ENCODE measurements at regions not wholly inside any gene's neighbourhood (a gene's known extent, or its start where the extent isn't known, plus 50 kb on each side); places are given as distances from the start of the nearest gene placed in this dataset.

DNA sequence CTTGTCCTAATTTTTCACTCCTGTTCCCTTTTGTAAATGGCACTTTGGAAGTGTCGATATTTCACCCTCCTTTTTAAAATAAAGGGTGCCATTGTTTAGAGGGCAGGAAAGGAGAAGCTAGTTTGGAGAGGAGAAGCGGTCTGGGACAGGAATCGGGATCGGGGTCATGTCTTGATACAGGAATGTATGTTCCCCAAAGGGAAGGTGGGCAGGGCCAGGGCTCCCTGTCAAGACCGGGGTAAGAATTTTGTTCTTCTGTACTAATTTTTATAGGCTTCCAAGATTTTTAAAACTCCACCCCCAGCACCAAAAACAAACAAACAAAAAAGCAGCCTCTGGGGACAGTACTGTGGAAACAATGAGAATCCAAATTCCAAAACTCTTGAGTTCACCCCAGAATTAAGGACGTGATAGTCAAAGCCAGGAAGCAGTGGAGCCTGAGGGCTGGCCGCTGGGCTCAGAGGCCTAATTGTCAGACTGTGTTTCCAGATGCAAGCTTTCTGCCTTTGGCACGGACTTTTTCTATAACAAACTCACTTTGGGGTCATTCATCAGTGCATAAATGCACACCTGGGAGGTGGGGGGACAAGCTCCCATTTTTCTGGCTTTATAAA lies 250.4 kb upstream of the SIX2 start:
- Histone ChIP-seq H3K9ac (ENCODE audit: low read depth, low read length) (no peak overlapping the region), H3K36me3 (ENCODE audit: insufficient read depth, low read length) (no peaks in the 10 kb centered on the region), H3K4me1 (ENCODE audit: insufficient read depth, low read length) (peaks cover 37% of the 10 kb centered on the region), H3K9me3 (ENCODE audit: control insufficient read depth, insufficient read depth, low read length) (no peaks in the 10 kb centered on the region; the same call in 1 of the 2 replicates)

DNA sequence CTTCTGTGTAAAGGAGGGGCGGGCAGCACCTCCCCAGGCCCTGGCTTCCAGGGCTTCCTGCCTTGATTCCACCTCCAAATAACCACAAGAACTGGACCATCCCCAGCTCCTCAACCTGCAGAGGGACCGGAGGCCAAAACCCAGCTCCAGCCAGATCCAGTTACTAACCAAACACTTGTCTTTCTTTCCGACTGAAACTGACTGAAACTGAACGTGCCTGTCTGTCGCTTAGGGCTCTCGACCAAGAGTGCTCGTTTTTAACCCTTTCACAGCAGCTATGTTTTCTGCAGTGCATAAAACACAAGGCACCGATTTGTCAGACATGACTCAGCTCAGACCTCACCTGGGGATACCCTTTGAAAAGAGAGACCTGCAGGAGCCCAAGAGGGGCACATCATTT lies 249.9 kb upstream of the SIX2 start:
- Histone ChIP-seq H3K4me1 (ENCODE audit: insufficient read depth, low read length) (peaks cover 37% of the 10 kb centered on the region), H3K9me3 (ENCODE audit: control insufficient read depth, insufficient read depth, low read length) (no peaks in the 10 kb centered on the region; the same call in 1 of the 2 replicates), H3K9ac (ENCODE audit: low read depth, low read length) (no peak overlapping the region), H3K36me3 (ENCODE audit: insufficient read depth, low read length) (no peaks in the 10 kb centered on the region)

DNA sequence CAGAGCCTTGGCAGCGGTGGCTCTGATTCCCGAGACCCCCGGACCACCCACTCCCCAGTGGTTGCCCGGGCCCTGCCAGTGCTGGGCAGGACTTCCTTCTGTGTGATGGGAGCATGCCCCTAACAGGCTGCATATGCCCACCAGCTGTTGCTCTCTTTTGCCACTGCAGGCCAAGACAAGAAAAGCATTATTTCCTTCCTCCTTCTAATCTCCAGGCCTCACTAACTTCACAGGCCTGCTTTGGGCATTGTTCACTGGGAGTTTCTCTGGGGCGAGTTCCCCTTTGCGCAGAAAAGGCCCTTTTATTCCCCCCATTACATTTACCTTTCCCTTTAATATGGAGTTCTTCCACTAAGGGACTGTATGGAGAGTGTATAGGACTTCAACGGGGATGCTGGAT lies 249.1 kb upstream of the SIX2 start:
- H3K9me3 ChIP-seq (ENCODE audit: control insufficient read depth, insufficient read depth, low read length): no peaks in the 10 kb centered on the region; the same call in 1 of the 2 replicates
- H3K36me3 ChIP-seq (ENCODE audit: insufficient read depth, low read length): no peaks in the 10 kb centered on the region
- peaks cover 37% of the 10 kb centered on the region for H3K4me1 ChIP-seq (ENCODE audit: insufficient read depth, low read length)
- no peak overlapping the region for H3K9ac ChIP-seq (ENCODE audit: low read depth, low read length)

DNA sequence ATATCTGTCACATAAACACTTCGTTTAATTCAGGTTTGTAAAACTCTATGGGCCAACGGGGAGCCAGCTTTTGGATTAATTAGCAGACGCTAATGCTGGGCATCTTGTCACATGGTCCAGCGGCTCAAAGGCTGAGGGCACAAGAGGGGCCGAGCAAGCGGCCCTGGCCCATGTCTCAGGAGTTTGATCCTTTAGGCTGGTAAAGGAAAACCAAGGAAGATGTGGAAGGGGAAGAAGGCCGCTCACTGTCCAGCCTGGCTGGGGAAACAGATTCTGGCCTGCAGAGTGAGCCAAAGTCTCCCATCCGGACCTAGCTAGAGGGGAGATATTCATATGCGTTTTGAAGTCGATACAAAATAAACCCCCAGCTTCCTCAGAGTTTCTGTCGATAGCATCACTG lies 248.6 kb upstream of the SIX2 start:
- peaks cover 37% of the 10 kb centered on the region for H3K4me1 ChIP-seq (ENCODE audit: insufficient read depth, low read length)
- no peaks in the 10 kb centered on the region for H3K36me3 ChIP-seq (ENCODE audit: insufficient read depth, low read length)
- H3K9ac ChIP-seq (ENCODE audit: low read depth, low read length): no peak overlapping the region
- H3K9me3 ChIP-seq (ENCODE audit: control insufficient read depth, insufficient read depth, low read length): no peaks in the 10 kb centered on the region; the same call in 1 of the 2 replicates

DNA sequence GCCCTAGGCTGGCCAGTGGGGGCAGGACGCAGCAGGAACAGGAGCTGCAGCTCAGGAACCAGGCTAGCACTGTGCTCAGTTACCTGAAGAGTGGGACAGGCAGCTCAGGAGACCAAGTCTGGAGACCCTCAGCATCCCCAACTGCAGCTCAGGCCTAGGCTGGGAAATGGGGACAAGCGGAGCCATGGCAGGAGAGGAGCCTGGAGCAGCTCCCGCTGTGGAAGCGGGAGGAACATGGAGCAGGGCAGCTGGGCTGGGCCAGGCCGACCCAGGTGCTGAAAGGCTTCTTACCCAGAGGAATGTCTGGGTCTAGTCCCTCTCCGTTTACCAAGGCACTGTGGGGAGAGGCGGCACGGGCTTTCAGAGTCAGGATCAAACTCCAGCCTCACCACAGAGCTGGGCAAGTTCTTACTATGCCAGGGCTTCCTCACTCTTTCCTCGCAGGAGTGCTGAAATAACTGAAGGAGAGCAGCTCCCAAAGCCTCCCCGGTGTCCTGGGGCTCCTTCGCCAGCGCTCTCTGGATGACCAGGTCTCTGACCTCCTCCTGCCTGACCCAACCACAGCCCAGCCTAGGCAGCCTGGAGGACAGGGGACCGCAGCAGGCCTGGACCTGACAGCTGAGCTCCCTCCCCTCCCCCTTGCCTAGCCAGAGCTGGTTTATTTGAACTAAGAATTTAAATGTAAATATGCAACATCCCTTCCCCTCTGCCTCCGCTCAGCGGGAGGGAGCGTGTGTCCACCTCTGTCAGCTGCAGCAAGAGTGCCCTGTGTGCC lies 247.8 kb upstream of the SIX2 start:
- Histone ChIP-seq H3K9ac (ENCODE audit: low read depth, low read length) (no peak overlapping the region), H3K9me3 (ENCODE audit: control insufficient read depth, insufficient read depth, low read length) (no peaks in the 10 kb centered on the region; the same call in 1 of the 2 replicates), H3K4me1 (ENCODE audit: insufficient read depth, low read length) (peaks cover 37% of the 10 kb centered on the region), H3K36me3 (ENCODE audit: insufficient read depth, low read length) (no peaks in the 10 kb centered on the region)

DNA sequence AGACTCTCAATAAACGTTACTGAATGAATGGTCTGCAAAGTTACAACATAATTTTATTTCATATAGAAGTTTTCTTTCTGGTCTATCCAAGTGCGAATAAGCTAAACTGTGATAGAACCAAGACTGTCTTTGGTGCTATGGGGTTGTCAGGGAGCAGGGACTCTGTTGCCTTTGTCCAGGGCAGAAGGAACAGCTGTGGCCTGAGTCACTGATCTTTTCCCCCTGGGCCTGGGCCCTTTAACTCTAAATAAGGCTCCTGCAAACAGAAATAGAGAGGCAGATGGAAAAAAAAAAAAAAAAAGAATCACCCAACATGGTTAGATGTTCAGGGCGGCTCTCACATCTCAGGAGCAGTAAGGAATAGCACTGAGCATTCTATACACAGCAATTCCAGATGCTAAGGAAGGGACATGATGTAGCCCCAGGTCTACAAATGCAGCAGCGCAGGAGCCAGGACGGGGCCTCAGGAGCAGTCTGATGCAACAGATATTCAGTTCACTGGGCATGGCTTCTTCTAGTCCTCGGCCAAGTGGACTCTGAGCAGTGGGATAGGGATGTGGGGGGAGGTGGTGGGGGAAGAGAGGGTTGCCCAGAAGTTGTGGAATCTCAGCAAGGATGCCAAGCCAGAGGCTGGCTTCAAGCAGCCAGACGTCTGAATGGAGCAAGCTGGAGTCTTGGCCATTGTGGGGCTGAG lies 247.1 kb upstream of the SIX2 start:
- Histone ChIP-seq H3K36me3 (ENCODE audit: insufficient read depth, low read length) (no peaks in the 10 kb centered on the region), H3K9me3 (ENCODE audit: control insufficient read depth, insufficient read depth, low read length) (no peaks in the 10 kb centered on the region), H3K4me1 (ENCODE audit: insufficient read depth, low read length) (peaks cover 37% of the 10 kb centered on the region), H3K9ac (ENCODE audit: low read depth, low read length) (no peak overlapping the region)

DNA sequence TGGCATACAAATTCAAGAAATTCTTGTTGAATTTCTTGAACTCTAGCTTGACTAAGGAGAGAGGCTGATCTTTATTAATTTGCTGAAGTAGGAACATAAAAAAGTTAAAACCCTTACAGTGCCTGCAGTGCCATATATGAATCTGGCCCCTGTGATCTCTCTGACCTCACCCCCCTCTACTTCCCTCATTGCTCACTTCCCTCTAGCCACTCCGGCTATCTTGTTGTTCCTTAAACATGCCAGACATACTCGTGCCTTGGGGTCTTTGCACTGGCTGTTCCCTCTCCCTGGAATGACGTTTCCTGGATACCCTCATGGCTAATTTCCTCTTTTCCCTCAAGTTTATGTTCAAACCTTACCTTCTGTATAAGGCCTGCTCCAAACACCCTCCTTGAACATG lies 246.3 kb upstream of the SIX2 start:
- Histone ChIP-seq H3K36me3 (ENCODE audit: insufficient read depth, low read length) (no peaks in the 10 kb centered on the region), H3K4me1 (ENCODE audit: insufficient read depth, low read length) (peaks cover 37% of the 10 kb centered on the region), H3K9ac (ENCODE audit: low read depth, low read length) (no peak overlapping the region), H3K9me3 (ENCODE audit: control insufficient read depth, insufficient read depth, low read length) (no peaks in the 10 kb centered on the region)

DNA sequence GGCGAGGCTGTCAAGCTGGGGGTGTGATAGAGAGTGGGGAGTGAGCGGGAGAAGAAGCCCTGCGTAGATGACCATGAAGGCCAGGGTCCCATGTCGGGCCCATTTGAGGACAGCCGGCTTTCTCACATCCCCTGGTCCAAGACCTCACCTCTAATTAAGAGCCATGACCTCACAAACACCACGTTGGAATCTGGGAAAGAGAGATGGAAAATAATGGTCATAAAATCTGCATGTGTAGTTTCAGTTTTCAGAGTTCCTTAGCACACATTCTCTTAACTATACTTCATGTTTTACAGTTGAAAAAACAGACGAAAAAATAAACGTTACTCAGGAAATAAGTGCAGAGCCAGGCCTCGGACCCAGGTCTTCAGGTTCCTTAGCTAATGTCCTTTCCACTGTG lies 244.8 kb upstream of the SIX2 start:
- H3K9ac ChIP-seq (ENCODE audit: low read depth, low read length): no peak overlapping the region
- H3K4me1 ChIP-seq (ENCODE audit: insufficient read depth, low read length): peaks cover 23% of the 10 kb centered on the region
- H3K9me3 ChIP-seq (ENCODE audit: control insufficient read depth, insufficient read depth, low read length): no peaks in the 10 kb centered on the region
- no peaks in the 10 kb centered on the region for H3K36me3 ChIP-seq (ENCODE audit: insufficient read depth, low read length)

DNA sequence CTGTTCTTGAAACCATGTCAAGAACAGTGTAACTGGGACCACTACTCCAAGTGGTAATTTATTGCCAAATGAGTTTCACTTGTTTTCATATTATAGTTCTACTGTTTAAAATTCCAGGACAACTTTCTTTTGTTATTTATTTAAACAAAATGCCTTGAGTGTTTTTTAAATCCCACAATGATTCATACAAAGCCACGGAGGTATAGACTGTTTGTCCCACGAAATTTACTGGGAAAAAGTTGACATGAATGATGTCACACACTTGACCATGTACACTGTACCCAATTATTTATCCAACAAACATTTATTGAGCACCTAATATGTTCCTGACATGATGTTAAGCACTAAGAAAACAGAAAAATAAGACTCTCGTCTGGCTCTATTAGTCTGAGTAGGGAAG lies 243.9 kb upstream of the SIX2 start:
- no peaks in the 10 kb centered on the region for H3K9me3 ChIP-seq (ENCODE audit: control insufficient read depth, insufficient read depth, low read length)
- H3K36me3 ChIP-seq (ENCODE audit: insufficient read depth, low read length): no peaks in the 10 kb centered on the region
- H3K9ac ChIP-seq (ENCODE audit: low read depth, low read length): no peak overlapping the region
- H3K4me1 ChIP-seq (ENCODE audit: insufficient read depth, low read length): peaks cover 17% of the 10 kb centered on the region

DNA sequence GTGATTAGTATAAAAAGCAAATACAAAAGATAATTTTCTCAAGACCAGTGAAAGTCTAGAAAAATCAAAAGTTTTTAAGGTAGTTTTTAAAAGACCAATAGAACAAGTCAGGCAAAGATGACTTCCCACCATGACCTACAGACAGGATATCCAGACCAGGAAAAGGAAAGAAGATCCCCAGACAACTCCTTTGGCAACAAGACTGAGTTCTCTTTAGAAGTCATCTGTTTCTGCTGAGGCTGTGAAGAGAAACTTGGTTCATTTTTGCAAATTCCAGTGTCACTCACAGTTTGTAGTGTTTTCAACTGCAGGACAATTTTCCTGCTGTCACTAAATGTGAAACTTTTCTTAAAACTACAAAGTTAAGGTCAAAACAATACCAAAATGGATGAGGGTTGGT lies 240.9 kb upstream of the SIX2 start:
- Histone ChIP-seq H3K9ac (ENCODE audit: low read depth, low read length) (no peak overlapping the region), H3K36me3 (ENCODE audit: insufficient read depth, low read length) (no peaks in the 10 kb centered on the region), H3K4me1 (ENCODE audit: insufficient read depth, low read length) (no peaks in the 10 kb centered on the region), H3K9me3 (ENCODE audit: control insufficient read depth, insufficient read depth, low read length) (no peaks in the 10 kb centered on the region)

DNA sequence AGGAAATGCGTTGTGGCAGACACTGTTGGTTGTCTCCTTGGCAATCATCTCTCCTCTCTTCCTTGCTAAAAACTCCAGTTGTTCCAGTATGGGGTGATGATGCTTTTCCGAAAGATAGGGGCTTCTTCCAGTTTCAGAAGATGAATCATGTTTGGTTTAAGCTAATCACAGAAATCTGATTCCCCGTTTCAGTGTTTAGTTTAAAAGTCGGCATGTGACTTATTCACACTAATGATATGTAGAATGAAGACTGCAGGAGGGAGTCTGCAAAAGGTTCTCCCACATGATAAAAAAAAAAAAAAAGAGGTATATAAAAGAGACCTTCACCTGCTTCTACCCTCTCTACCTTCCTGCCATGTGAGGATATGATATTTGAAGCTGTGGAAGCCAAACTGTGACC lies 239.0 kb upstream of the SIX2 start:
- Histone ChIP-seq H3K9me3 (ENCODE audit: control insufficient read depth, insufficient read depth, low read length) (no peaks in the 10 kb centered on the region), H3K4me1 (ENCODE audit: insufficient read depth, low read length) (no peaks in the 10 kb centered on the region), H3K9ac (ENCODE audit: low read depth, low read length) (no peak overlapping the region), H3K36me3 (ENCODE audit: insufficient read depth, low read length) (no peaks in the 10 kb centered on the region)

DNA sequence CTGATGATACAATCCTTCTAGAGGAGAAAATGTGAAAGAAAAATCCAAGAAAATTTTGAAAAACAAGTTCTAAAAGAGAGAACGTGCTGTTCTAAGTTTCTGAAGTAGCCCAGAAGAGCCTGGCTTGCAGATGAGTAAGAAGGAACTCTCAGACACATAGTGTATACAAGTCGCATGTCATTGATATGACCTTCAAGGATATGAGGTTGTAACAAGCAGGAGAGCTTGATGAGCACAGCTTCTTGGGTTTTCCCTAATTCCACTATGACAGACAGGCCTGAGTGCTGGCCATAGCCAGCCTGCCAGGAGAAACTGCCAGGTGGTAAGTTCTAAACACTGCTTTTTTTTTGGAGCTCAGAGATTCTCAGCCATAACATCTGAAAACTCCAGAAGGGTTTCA lies 235.7 kb upstream of the SIX2 start:
- H3K36me3 ChIP-seq (ENCODE audit: insufficient read depth, low read length): no peaks in the 10 kb centered on the region
- no peaks in the 10 kb centered on the region for H3K9me3 ChIP-seq (ENCODE audit: control insufficient read depth, insufficient read depth, low read length)
- no peak overlapping the region for H3K9ac ChIP-seq (ENCODE audit: low read depth, low read length)
- peaks cover 13% of the 10 kb centered on the region; the same call in 1 of the 2 replicates for H3K4me1 ChIP-seq (ENCODE audit: insufficient read depth, low read length)

DNA sequence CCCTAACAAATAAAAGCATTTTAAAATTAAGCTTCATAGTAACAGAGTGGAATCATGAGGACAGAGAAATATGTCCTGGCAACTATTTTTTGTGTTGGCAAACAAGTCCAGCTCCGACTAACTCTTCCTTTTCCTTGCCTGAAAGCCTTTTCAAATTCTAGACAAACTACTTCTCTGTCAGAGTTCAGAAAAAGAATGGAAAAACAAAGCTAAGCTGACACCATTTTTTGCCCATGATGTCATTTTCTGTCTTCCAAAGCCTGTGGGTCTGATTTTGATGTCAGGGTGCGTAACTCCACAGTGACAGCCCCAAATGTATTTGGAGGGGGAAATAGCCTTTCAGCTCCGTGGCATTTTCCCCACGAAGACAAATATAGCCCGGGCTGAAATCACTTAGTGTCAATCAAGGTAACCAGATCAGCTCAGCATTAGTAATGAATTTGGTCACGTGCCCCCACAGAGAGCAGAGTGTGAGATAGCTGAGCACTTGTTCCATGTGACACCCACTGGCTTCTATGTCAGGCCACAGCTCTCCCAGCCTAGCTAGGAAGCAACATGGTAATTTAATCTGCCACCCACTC lies 233.0 kb upstream of the SIX2 start:
- no peaks in the 10 kb centered on the region for H3K9me3 ChIP-seq (ENCODE audit: control insufficient read depth, insufficient read depth, low read length)
- H3K9ac ChIP-seq (ENCODE audit: low read depth, low read length): no peak overlapping the region
- peaks cover 13% of the 10 kb centered on the region; the same call in 1 of the 2 replicates for H3K4me1 ChIP-seq (ENCODE audit: insufficient read depth, low read length)

DNA sequence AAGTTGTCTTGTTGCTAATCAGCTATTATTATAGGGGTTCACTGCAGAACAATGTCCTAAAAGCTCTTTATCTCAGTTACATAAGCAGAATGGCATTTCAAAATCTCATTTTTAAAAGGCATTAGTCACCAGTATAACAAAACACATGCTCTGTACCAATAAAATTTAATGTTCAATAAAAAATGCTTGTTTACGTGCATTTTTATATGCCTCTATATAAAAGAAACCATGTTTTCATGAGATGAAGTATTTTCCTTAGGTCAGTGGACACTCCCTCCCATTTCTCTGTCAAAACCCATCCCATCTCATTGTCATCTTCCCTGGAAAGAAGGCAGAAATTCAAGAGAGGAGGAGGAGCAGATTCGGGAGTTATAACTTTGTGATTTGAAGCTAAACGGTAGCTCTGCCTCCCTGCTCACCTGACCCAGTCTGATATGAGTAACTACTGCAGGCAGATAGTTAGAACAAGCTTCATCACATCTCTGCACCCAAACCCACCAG lies 231.9 kb upstream of the SIX2 start:
- H3K9me3 ChIP-seq (ENCODE audit: control insufficient read depth, insufficient read depth, low read length): no peaks in the 10 kb centered on the region
- H3K4me1 ChIP-seq (ENCODE audit: insufficient read depth, low read length): peaks cover 13% of the 10 kb centered on the region; the same call in 1 of the 2 replicates
- no peaks in the 10 kb centered on the region for H3K36me3 ChIP-seq (ENCODE audit: insufficient read depth, low read length)
- H3K9ac ChIP-seq (ENCODE audit: low read depth, low read length): no peak overlapping the region

More for the DNA sequence above, 233.0 kb upstream of the SIX2 start:
- H3K36me3 ChIP-seq (ENCODE audit: insufficient read depth, low read length): no peaks in the 10 kb centered on the region
